Left lung (tissue), 4 donors: ENCODE measurements at regions not wholly inside any gene's neighbourhood (a gene's known extent, or its start where the extent isn't known, plus 50 kb on each side); places are given as distances from the start of the nearest gene placed in this dataset.
A peak's percentile ranks its signal among the peaks of the same experiment; 100 is the strongest.
"Not testable (repeated sequence)": the region's sequence is repeated elsewhere in the genome, so short reads cannot be mapped to it uniquely, and the experiment has no call there.

Experiments
- ATAC-seq: fragments of 200-7000 bp; cut with Tn5 transposase; one replicate; pipeline ENCODE4 v1.9.1; 2020; ENCODE audit warnings: moderate library complexity
- DNase-seq, 4 donors: peaks; one replicate each; pipeline ENCODE4 v3.0.0-alpha.2; 2013 to 2020
- H3K27ac ChIP-seq, 2 donors: fragments of 200-600 bp; sonication (generic) in 1 of 2; one replicate each; pipeline versions ENCODE4 v1.5.0 to v1.8.0; 2020 to 2021
- H3K27me3 ChIP-seq, 2 donors: fragments of 200-600 bp; sonication (generic) in 1 of 2; one replicate each; pipeline versions ENCODE4 v1.5.0 to v1.8.0; 2020 to 2021
- H3K36me3 ChIP-seq, 2 donors: fragments of 200-600 bp; sonication (generic) in 1 of 2; one replicate each; pipeline versions ENCODE4 v1.5.0 to v1.8.0; 2020 to 2021
- H3K4me1 ChIP-seq, 2 donors: fragments of 200-600 bp; one replicate each; pipeline ENCODE4 v1.8.0; 2021
- H3K4me3 ChIP-seq, 2 donors: fragments of 200-600 bp; sonication (generic) in 1 of 2; one replicate each; pipeline versions ENCODE4 v1.5.0 to v1.8.0; 2020 to 2021; ENCODE audit warnings: mild to moderate bottlenecking in 1 of 2
- H3K9me3 ChIP-seq, 2 donors: fragments of 200-600 bp; sonication (generic) in 1 of 2; one replicate each; pipeline versions ENCODE4 v1.5.0 to v1.8.0; 2020 to 2021
- CTCF ChIP-seq, 2 donors: fragments of 200-600 bp; sonication (generic) in 1 of 2; IDR thresholded peaks; one replicate each; pipeline versions ENCODE4 v1.5.0 to v1.8.0; 2021; ENCODE audit warnings: antibody characterized with exemption in 2 of 2
- intact Hi-C, 2 donors: fragments of 100-400 bp; cut with DNase I; formaldehyde crosslinking; loops; one replicate each; pipeline versions ENCODE4 v1.11.2 to v1.14.2; 2022
- donor health status: DM: no; HTN: yes; CAD: no.
- donor health status: DM: no; HTN: no; CAD: no.

- TF ChIP-seq CTCF (IDR thresholded peaks at IDR 0.05), result no peak
- no peaks in the 10 kb centered on the region for H3K27me3 ChIP-seq
Measured at GRCh38 chr11:97092823-97093222, 703.0 kb downstream of the JRKL start.

GRCh38 chr11:97102180-97102579 lies 712.4 kb downstream of the JRKL start:
- not testable (repeated sequence) for H3K4me1 ChIP-seq, ATAC-seq

More at GRCh38 chr11:97092823-97093222, 703.0 kb downstream of the JRKL start:
- H3K4me1 ChIP-seq, result no peaks in the 10 kb centered on the region
- peak in 1 of 4 donors; percentile 5 for DNase-seq
- intact Hi-C loops, result no loop called here
- ATAC-seq, result no peak
- peaks cover 0 to 3% of the 10 kb centered on the region in 2 donors for H3K9me3 ChIP-seq
- no peak overlapping the region for H3K27ac ChIP-seq
- H3K36me3 ChIP-seq, result no peaks in the 10 kb centered on the region
- H3K4me3 ChIP-seq, result no peak overlapping the region

GRCh38 chr11:97107604-97108003 lies 717.8 kb downstream of the JRKL start:
- ATAC-seq (no peak), DNase-seq (no peak)
- no peaks in the 10 kb centered on the region for H3K36me3 ChIP-seq
- no peaks in the 10 kb centered on the region for H3K27me3 ChIP-seq
- intact Hi-C loops, result no loop called here
- TF ChIP-seq CTCF (IDR thresholded peaks at IDR 0.05), result no peak
- no peaks in the 10 kb centered on the region for H3K9me3 ChIP-seq
- no peaks in the 10 kb centered on the region for H3K4me1 ChIP-seq
- H3K4me3 ChIP-seq, result no peak overlapping the region
- no peak overlapping the region for H3K27ac ChIP-seq

More at GRCh38 chr11:97102180-97102579, 712.4 kb downstream of the JRKL start:
- H3K36me3 ChIP-seq, intact Hi-C loops, DNase-seq, H3K27me3 ChIP-seq, H3K27ac ChIP-seq, H3K4me3 ChIP-seq: not testable (repeated sequence)
- peaks cover 0 to 19% of the 10 kb centered on the region in 2 donors for H3K9me3 ChIP-seq

- no peaks in the 10 kb centered on the region for H3K9me3 ChIP-seq
- TF ChIP-seq CTCF (IDR thresholded peaks at IDR 0.05), result no peak
- intact Hi-C loops, result no loop called here
Measured at GRCh38 chr11:97109078-97109477, 719.3 kb downstream of the JRKL start.

GRCh38 chr11:97110376-97110775 lies 720.6 kb downstream of the JRKL start:
- Histone ChIP-seq H3K36me3 (no peaks in the 10 kb centered on the region), H3K4me3 (no peak overlapping the region), H3K9me3 (no peaks in the 10 kb centered on the region), H3K4me1 (no peaks in the 10 kb centered on the region), H3K27ac (no peak overlapping the region), H3K27me3 (no peaks in the 10 kb centered on the region)
- DNase-seq (no peak), ATAC-seq (no peak)
- intact Hi-C loops, result no loop called here
- TF ChIP-seq CTCF (IDR thresholded peaks at IDR 0.05), result no peak

More at GRCh38 chr11:97109078-97109477, 719.3 kb downstream of the JRKL start:
- Histone ChIP-seq H3K27ac (no peak overlapping the region), H3K27me3 (no peaks in the 10 kb centered on the region), H3K4me1 (no peaks in the 10 kb centered on the region), H3K4me3 (no peak overlapping the region), H3K36me3 (no peaks in the 10 kb centered on the region)
- DNase-seq (no peak), ATAC-seq (no peak)

GRCh38 chr11:97111559-97111958 lies 721.7 kb downstream of the JRKL start:
- no peak for ATAC-seq
- H3K4me3 ChIP-seq, result no peak overlapping the region

More at GRCh38 chr11:97111559-97111958, 721.7 kb downstream of the JRKL start:
- H3K27ac ChIP-seq, result no peak overlapping the region
- no peaks in the 10 kb centered on the region for H3K4me1 ChIP-seq
- no peak for TF ChIP-seq CTCF (IDR thresholded peaks at IDR 0.05)
- H3K27me3 ChIP-seq, result no peaks in the 10 kb centered on the region
- peak in 1 of 4 donors; percentile 31 for DNase-seq
- H3K9me3 ChIP-seq, result no peaks in the 10 kb centered on the region
- intact Hi-C loops, result no loop called here
- no peaks in the 10 kb centered on the region for H3K36me3 ChIP-seq
